Thyroid gland (tissue), 4 donors: ENCODE measurements at regions not wholly inside any gene's neighbourhood (a gene's known extent, or its start where the extent isn't known, plus 50 kb on each side); places are given as distances from the start of the nearest gene placed in this dataset.

ENCODE experiments used
- POLR2A ChIP-seq, 2 donors: fragments of 450-650 bp; IDR thresholded peaks; one replicate each; pipeline ENCODE4 v1.6.1; 2017; ENCODE audit warnings: antibody characterized with exemption in 2 of 2, mild to moderate bottlenecking in 2 of 2, moderate library complexity in 1 of 2
- TF ChIP-seq, protein P1 (sequence below), 6 experiments: fragments of 200-600 bp in 3 of 6; fragments of 450-650 bp in 3 of 6; sonication (generic) in 3 of 6; IDR thresholded peaks; one replicate each; pipeline ENCODE4 v1.5.1; 2016 to 2019; ENCODE audit warnings: antibody characterized with exemption in 6 of 6, mild to moderate bottlenecking in 2 of 6, inconsistent platforms in 1 of 6, moderate library complexity in 1 of 6

- TF ChIP-seq, protein P1, sequence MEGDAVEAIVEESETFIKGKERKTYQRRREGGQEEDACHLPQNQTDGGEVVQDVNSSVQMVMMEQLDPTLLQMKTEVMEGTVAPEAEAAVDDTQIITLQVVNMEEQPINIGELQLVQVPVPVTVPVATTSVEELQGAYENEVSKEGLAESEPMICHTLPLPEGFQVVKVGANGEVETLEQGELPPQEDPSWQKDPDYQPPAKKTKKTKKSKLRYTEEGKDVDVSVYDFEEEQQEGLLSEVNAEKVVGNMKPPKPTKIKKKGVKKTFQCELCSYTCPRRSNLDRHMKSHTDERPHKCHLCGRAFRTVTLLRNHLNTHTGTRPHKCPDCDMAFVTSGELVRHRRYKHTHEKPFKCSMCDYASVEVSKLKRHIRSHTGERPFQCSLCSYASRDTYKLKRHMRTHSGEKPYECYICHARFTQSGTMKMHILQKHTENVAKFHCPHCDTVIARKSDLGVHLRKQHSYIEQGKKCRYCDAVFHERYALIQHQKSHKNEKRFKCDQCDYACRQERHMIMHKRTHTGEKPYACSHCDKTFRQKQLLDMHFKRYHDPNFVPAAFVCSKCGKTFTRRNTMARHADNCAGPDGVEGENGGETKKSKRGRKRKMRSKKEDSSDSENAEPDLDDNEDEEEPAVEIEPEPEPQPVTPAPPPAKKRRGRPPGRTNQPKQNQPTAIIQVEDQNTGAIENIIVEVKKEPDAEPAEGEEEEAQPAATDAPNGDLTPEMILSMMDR (IDR thresholded peaks at IDR 0.05) = no peak
- TF ChIP-seq POLR2A (IDR thresholded peaks at IDR 0.05) = peak in 1 of 2 donors; percentile 21
Observed at GRCh38 chrX:40434947-40435346, 145.8 kb upstream of the ATP6AP2 start.
